PC-3 (cell line): ENCODE measurements at regions not wholly inside any gene's neighbourhood (a gene's known extent, or its start where the extent isn't known, plus 50 kb on each side); places are given as distances from the start of the nearest gene placed in this dataset.

Source experiments
- ATAC-seq: fragments of 200-7000 bp; cut with Tn5 transposase; 2 replicates; pipeline ENCODE4 v1.9.1; 2020; ENCODE audit warnings: mild to moderate bottlenecking, moderate library complexity
- BruUV-seq: library from RNA; stranded (reverse); fragments of 400-500 nt; replicated peaks from 2 replicates; lab custom pipeline; 2021; lab: Mats Ljungman, UMichigan
- CTCF ChIA-PET: fragments of 300-600 bp; sonication (Branson Sonifier 250); formaldehyde crosslinking; loops from one replicate; lab custom pipeline; 2022; ENCODE audit warnings: antibody characterized with exemption; lab: Charles Lee
- POLR2A ChIA-PET: fragments of 300-600 bp; sonication (Branson Sonifier 250); formaldehyde crosslinking; loops from one replicate; lab custom pipeline; 2022; ENCODE audit warnings: antibody characterized with exemption; ENCODE audit not compliant: unreplicated experiment; lab: Charles Lee
- DNase-seq: peaks from one replicate; pipeline ENCODE4 v3.0.0-alpha.2; 2015
- H2AFZ ChIP-seq: fragments of 300-600 bp; sonication (generic); 2 replicates; pipeline ENCODE4 v1.6.0; 2016; ENCODE audit warnings: antibody characterized with exemption, low read length
- H3F3A ChIP-seq: fragments of 300-600 bp; sonication (generic); one replicate; pipeline ENCODE4 v1.6.0; 2017; ENCODE audit warnings: antibody characterized with exemption, low read length, control low read depth, mild to moderate bottlenecking; ENCODE audit not compliant: unreplicated experiment
- H3K27ac ChIP-seq: fragments of 300-600 bp; sonication (generic); 2 replicates; pipeline ENCODE4 v1.5.1; 2016; ENCODE audit warnings: mild to moderate bottlenecking, low read length
- H3K27me3 ChIP-seq: fragments of 300-600 bp; sonication (generic); 2 replicates; pipeline ENCODE4 v1.6.1; 2016; ENCODE audit warnings: low read length, mixed read lengths
- H3K36me3 ChIP-seq: fragments of 300-600 bp; sonication (generic); 2 replicates; pipeline ENCODE4 v1.6.1; 2016; ENCODE audit warnings: low read depth, mixed run types, low read length, mixed read lengths
- H3K4me1 ChIP-seq: fragments of 300-600 bp; sonication (generic); 2 replicates; pipeline ENCODE4 v1.5.1; 2016; ENCODE audit warnings: low read length; ENCODE audit not compliant: insufficient read depth
- H3K4me2 ChIP-seq: fragments of 300-600 bp; sonication (generic); 2 replicates; pipeline ENCODE4 v1.6.0; 2016; ENCODE audit warnings: low read length
- H3K4me3 ChIP-seq: fragments of 300-600 bp; sonication (generic); 2 replicates; pipeline ENCODE4 v1.5.1; 2016; ENCODE audit warnings: mild to moderate bottlenecking, low read length, mixed read lengths
- H3K79me2 ChIP-seq: fragments of 300-600 bp; sonication (generic); 2 replicates; pipeline ENCODE4 v1.6.1; 2017; ENCODE audit warnings: low read length, mixed read lengths
- H3K9ac ChIP-seq: fragments of 300-600 bp; sonication (generic); 2 replicates; pipeline ENCODE4 v1.6.0; 2016; ENCODE audit warnings: mild to moderate bottlenecking, low read length
- H3K9me2 ChIP-seq: fragments of 300-600 bp; sonication (generic); replicated peaks from 2 replicates; pipeline ENCODE4 v1.6.1; 2016; ENCODE audit warnings: mixed run types, low read length, mixed read lengths
- H3K9me3 ChIP-seq: fragments of 300-600 bp; sonication (generic); 2 replicates; pipeline ENCODE4 v1.6.1; 2016; ENCODE audit warnings: low read length, mixed read lengths
- H4K20me1 ChIP-seq: fragments of 300-600 bp; sonication (generic); 2 replicates; pipeline ENCODE4 v1.6.1; 2016; ENCODE audit warnings: low read length, mixed read lengths
- CTCF ChIP-seq: fragments of 300-600 bp; sonication (generic); conservative IDR thresholded peaks from 2 replicates; pipeline ENCODE4 v1.5.1; 2017; ENCODE audit warnings: antibody characterized with exemption, low read depth, mild to moderate bottlenecking, low read length
- EZH2 ChIP-seq: fragments of 300-600 bp; sonication (generic); IDR thresholded peaks from one replicate; pipeline ENCODE4 v1.6.1; 2017; ENCODE audit warnings: antibody characterized with exemption, mild to moderate bottlenecking, low read length; ENCODE audit not compliant: unreplicated experiment
- EZH2phosphoT487 ChIP-seq: fragments of 300-600 bp; sonication (generic); IDR thresholded peaks from 2 replicates; pipeline ENCODE4 v1.6.1; 2018; ENCODE audit warnings: mild to moderate bottlenecking, antibody characterized with exemption, low read length, borderline replicate concordance
- intact Hi-C: fragments of 100-400 bp; cut with micrococcal nuclease; formaldehyde crosslinking; loops from 2 replicates; pipeline ENCODE4 v1.9.0; 2023

DNA sequence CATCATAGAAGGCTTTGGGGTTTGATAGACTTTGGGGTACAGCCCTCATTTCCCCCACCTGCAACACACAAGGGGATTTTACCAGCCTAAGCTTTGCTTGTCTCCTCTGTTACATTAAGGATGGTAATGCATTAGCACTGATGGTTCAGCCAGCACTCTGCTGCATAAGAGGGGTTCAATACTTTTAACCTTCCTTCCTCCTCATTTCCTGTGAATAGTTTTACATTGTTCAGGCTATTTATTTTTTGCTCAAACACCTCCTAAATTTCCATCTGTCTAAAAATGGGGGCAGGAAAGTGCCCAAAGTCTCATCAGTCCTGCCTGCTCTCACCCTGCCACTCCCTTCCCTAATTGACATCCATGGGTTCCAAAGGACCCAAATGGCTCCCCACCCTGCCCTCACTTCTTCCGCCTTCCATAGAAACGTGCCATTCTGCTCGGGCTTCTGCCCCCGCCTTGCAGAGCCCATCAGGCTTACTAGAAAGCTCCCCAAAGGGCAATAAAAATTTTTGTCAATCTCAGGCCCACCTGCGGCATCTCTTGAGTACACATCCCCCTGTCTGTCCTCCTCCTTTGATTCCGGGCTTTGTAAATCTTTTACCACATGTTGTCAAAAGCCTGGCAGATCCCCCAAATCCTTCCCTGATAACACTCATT is 239.5 kb upstream of the SLC24A2 start:
- Histone ChIP-seq H3K9me3 (no peaks in the 10 kb centered on the region), H3F3A (no peaks in the 10 kb centered on the region), H3K4me1 (no peaks in the 10 kb centered on the region), H4K20me1 (no peaks in the 10 kb centered on the region), H3K36me3 (no peaks in the 10 kb centered on the region), H3K27me3 (no peaks in the 10 kb centered on the region), H3K79me2 (no peaks in the 10 kb centered on the region), H3K4me3 (no peak overlapping the region), H3K4me2 (no peak overlapping the region), H3K9ac (no peak overlapping the region), H3K27ac (no peak overlapping the region), H3K9me2 (no peaks in the 10 kb centered on the region), H2AFZ (no peak overlapping the region)
- TF ChIP-seq EZH2: no peak
- no peak for TF ChIP-seq CTCF
- no peak for TF ChIP-seq EZH2phosphoT487
- DNase-seq (no peak), ATAC-seq (no peak)
- no TSS peak for BruUV-seq
- ChIA-PET CTCF (no interaction called here), POLR2A (no interaction called here)
- intact Hi-C loops: no loop called here

- H3K9me3 ChIP-seq: no peaks in the 10 kb centered on the region
- H4K20me1 ChIP-seq: no peaks in the 10 kb centered on the region
- H3K27me3 ChIP-seq: no peaks in the 10 kb centered on the region
- no TSS peak for BruUV-seq
- intact Hi-C loops: no loop called here
- CTCF ChIA-PET: no interaction called here
- H3K4me1 ChIP-seq: no peaks in the 10 kb centered on the region
- H3K36me3 ChIP-seq: no peaks in the 10 kb centered on the region
- POLR2A ChIA-PET: interaction anchor here (0.6 kb wide), 1 partner anchor 431 kb away, joined by 3 read pairs; no protein-coding TSS in a partner anchor
- no peak overlapping the region for H3K9ac ChIP-seq
- no peaks in the 10 kb centered on the region for H3K79me2 ChIP-seq
- H3K4me2 ChIP-seq: no peak overlapping the region
- DNase-seq (no peak), ATAC-seq (no peak)
- H3F3A ChIP-seq: no peaks in the 10 kb centered on the region
- no peak overlapping the region for H3K4me3 ChIP-seq
- TF ChIP-seq EZH2 (no peak), EZH2phosphoT487 (no peak), CTCF (no peak)
- H3K9me2 ChIP-seq: no peaks in the 10 kb centered on the region
- no peak overlapping the region for H3K27ac ChIP-seq
- no peak overlapping the region for H2AFZ ChIP-seq
Observed at GRCh38 chr9:20023961-20024571, 235.2 kb upstream of the SLC24A2 start.
